Nephron progenitor cell (in vitro differentiated cells): ENCODE measurements at regions not wholly inside any gene's neighbourhood (a gene's known extent, or its start where the extent isn't known, plus 50 kb on each side); places are given as distances from the start of the nearest gene placed in this dataset.
A peak's percentile ranks its signal among the peaks of the same experiment; 100 is the strongest.

ENCODE experiments used
- DNase-seq: peaks from one replicate; pipeline ENCODE4 v3.0.0; 2021
- H3K27ac Mint-ChIP-seq: 2 replicates; pipeline ENCODE4 v1.8.0; 2021; ENCODE audit warnings: mild to moderate bottlenecking, moderate library complexity, mixed read lengths
- H3K27me3 Mint-ChIP-seq: 2 replicates; pipeline ENCODE4 v1.8.0; 2021; ENCODE audit warnings: mild to moderate bottlenecking, low read depth, mixed read lengths; ENCODE audit not compliant: poor library complexity
- H3K36me3 Mint-ChIP-seq: 2 replicates; pipeline ENCODE4 v1.8.0; 2021; ENCODE audit warnings: low read depth, mixed read lengths
- H3K4me1 Mint-ChIP-seq: 2 replicates; pipeline ENCODE4 v1.8.0; 2021; ENCODE audit warnings: mixed read lengths
- H3K4me3 Mint-ChIP-seq: 2 replicates; pipeline ENCODE4 v1.8.0; 2021; ENCODE audit warnings: mild to moderate bottlenecking, moderate library complexity, mixed read lengths
- H3K9me3 Mint-ChIP-seq: 2 replicates; pipeline ENCODE4 v1.8.0; 2021; ENCODE audit warnings: mild to moderate bottlenecking, moderate library complexity, mixed read lengths
- TF ChIP-seq, protein P1 (sequence below): fragments of 200-600 bp; sonication (generic); IDR thresholded peaks from 2 replicates; pipeline ENCODE4 v1.5.0; 2021; ENCODE audit warnings: antibody characterized with exemption

DNA sequence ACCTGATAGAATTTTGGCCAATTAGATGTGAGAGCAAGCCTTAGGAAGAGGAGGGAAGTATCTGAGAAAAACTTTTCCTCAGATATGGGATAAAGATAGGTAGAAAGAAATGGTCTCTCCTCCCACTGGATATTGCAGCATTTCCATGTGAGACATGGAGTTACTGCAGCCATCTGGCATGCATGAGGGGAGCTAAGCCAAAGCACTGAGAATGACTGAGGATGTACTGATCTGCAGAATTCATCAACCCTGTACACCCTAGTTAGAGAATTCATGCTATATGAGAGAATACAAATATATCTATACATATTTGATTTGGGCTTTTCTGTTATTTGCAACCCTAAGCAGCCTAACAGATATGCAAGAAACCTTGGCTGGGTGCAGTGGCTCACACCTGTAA lies 52.5 kb upstream of the RPL34 start:
- Mint-ChIP-seq H3K27ac (no peak overlapping the region), H3K27me3 (peaks cover 5% of the 10 kb centered on the region), H3K4me1 (peaks cover 17% of the 10 kb centered on the region), H3K9me3 (peaks cover 3% of the 10 kb centered on the region), H3K4me3 (no peak overlapping the region), H3K36me3 (no peaks in the 10 kb centered on the region)
- TF ChIP-seq, protein P1, sequence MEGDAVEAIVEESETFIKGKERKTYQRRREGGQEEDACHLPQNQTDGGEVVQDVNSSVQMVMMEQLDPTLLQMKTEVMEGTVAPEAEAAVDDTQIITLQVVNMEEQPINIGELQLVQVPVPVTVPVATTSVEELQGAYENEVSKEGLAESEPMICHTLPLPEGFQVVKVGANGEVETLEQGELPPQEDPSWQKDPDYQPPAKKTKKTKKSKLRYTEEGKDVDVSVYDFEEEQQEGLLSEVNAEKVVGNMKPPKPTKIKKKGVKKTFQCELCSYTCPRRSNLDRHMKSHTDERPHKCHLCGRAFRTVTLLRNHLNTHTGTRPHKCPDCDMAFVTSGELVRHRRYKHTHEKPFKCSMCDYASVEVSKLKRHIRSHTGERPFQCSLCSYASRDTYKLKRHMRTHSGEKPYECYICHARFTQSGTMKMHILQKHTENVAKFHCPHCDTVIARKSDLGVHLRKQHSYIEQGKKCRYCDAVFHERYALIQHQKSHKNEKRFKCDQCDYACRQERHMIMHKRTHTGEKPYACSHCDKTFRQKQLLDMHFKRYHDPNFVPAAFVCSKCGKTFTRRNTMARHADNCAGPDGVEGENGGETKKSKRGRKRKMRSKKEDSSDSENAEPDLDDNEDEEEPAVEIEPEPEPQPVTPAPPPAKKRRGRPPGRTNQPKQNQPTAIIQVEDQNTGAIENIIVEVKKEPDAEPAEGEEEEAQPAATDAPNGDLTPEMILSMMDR = no peak
- DNase-seq = no peak

DNA sequence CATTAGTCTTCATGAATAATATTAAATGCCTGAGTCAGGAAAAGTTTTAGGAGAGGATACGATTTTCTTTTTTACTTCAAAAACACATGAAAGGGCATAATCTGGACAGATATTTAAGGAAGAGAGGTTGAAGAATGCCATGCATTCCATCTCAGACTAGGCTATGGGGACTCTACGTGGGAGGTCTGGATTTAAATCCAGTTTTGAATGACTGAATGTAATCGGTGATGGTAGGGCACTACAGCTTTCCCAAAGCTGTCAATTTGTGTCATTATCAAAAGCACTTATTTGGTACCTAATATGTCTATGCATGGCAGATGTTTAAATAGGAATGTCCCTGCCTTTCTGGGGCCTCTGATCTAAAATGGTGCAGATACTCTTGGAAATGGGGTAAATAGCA lies 59.3 kb upstream of the RPL34 start:
- H3K27ac Mint-ChIP-seq = peak overlapping the region; percentile 10
- TF ChIP-seq, protein P1 = no peak
- H3K4me3 Mint-ChIP-seq = no peak overlapping the region
- no peaks in the 10 kb centered on the region for H3K27me3 Mint-ChIP-seq
- peaks cover 4% of the 10 kb centered on the region for H3K36me3 Mint-ChIP-seq
- peaks cover 4% of the 10 kb centered on the region for H3K9me3 Mint-ChIP-seq
- H3K4me1 Mint-ChIP-seq = peaks cover 21% of the 10 kb centered on the region
- no peak for DNase-seq

DNA sequence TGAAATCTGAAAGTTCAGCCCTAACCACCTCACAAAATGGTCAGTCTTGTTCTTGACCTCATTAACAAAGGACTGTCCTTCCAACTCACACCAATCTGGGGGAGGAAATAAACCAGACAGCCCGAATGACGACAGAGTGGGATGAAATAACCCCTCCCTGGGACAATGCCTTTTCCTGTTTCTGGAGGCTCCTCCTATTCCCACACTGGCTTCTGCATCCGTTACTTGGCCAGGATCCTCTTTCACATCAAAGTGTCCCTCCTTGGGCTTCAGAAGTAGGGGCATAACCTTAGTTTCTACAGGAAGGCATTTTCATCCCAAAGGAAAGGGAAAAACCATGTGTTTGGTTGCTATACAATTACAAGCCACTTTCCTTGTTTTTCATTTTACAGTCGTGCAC lies 59.8 kb upstream of the RPL34 start:
- TF ChIP-seq, protein P1 = no peak
- DNase-seq = no peak
- Mint-ChIP-seq H3K27me3 (no peaks in the 10 kb centered on the region), H3K27ac (peak overlapping the region; percentile 54), H3K4me3 (no peak overlapping the region), H3K4me1 (peaks cover 21% of the 10 kb centered on the region), H3K9me3 (peaks cover 4% of the 10 kb centered on the region), H3K36me3 (peaks cover 4% of the 10 kb centered on the region)

DNA sequence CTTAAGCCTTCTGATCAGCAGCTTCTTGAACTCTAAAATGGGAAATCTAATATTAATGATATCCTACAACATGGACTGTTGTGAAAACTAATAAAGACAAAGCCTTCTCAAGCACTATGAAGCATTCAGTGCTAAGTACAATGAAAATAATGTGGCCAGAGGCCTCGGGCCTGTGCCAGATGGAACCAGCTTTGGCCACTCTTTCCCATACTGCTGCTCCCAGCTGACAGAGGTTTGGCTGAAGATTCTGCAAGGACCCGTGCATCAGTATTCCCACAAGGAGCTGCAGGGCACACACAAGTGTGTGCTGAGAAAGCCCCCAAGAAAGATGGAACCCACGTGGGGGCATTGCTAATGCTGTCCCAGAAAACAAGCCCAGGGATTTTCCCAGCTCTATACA lies 60.5 kb upstream of the RPL34 start:
- peaks cover 21% of the 10 kb centered on the region for H3K4me1 Mint-ChIP-seq
- TF ChIP-seq, protein P1 = no peak
- DNase-seq = no peak
- H3K27me3 Mint-ChIP-seq = no peaks in the 10 kb centered on the region
- peaks cover 4% of the 10 kb centered on the region for H3K36me3 Mint-ChIP-seq
- peaks cover 4% of the 10 kb centered on the region for H3K9me3 Mint-ChIP-seq
- no peak overlapping the region for H3K27ac Mint-ChIP-seq
- H3K4me3 Mint-ChIP-seq = no peak overlapping the region

DNA sequence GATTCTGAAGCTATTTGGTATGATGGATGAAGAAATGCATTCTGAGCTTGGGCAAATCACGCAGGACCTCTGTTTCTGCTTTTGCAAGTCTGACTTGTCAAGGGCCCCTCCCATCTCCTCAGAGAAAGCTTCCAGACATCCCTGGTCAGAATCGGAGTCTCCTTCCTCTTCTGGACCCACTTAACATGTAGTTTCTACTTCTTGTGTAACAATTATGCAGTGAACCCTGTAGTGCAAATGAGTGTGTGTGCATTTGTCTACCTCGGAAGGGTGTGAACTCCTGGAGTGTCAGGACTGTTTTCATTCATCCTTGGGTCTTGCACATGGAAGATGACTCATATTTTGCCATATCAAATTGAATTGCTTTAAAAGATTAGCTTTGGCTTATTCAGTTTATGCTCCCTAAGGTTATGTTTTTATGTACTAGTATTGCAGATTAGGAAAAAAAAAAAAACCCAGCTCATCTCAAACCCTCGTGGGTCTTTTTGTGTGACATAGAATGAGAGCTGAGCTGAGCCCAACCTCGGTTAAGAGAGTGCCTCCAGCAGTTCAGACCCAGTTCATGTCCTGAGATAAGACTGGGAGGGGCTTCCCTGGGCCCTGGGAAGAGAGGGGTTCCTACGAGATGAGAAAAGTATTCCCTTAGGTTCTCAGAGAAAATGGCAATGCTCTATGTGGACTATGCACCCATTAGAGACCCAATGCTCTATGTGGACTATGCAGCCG lies 61.1 kb upstream of the RPL34 start:
- DNase-seq = no peak
- H3K36me3 Mint-ChIP-seq = peaks cover 4% of the 10 kb centered on the region
- H3K9me3 Mint-ChIP-seq = peaks cover 4% of the 10 kb centered on the region
- no peak overlapping the region for H3K27ac Mint-ChIP-seq
- peaks cover 21% of the 10 kb centered on the region for H3K4me1 Mint-ChIP-seq
- H3K27me3 Mint-ChIP-seq = no peaks in the 10 kb centered on the region
- no peak overlapping the region for H3K4me3 Mint-ChIP-seq
- TF ChIP-seq, protein P1 = no peak

DNA sequence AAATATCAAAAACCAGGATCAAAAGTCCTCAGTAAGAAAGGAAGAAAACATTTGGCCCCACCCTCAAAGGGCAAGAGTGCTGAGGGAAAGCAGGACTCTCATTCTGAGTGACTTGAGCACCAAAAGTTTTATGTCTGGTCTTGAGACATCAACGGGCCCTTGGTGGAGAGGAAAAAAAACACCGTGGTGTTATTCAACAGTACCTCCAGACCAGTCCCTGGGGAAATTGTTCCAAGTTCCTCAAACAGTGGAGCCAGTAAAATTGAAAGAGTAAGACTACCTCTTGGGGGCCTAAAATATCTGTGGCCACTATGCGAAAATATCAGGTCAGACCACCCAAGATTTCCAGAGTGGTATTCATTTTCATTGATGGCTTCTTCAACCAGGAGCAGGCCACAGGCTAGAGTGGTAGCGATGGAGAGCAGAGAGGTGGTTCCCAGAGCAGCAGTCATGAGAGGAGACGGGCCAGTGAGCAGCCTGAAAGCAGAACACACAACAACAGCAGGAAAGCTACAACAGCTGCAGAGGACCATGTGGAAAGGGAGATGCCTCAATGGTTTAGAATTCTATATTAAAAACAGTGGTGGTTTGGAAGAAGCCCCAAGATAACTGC lies 63.7 kb upstream of the RPL34 start:
- H3K9me3 Mint-ChIP-seq = peaks cover 11% of the 10 kb centered on the region
- peaks cover 4% of the 10 kb centered on the region for H3K36me3 Mint-ChIP-seq
- peaks cover 21% of the 10 kb centered on the region for H3K4me1 Mint-ChIP-seq
- peaks cover 4% of the 10 kb centered on the region for H3K27me3 Mint-ChIP-seq
- H3K4me3 Mint-ChIP-seq = no peak overlapping the region
- no peak overlapping the region for H3K27ac Mint-ChIP-seq
- TF ChIP-seq, protein P1 = no peak
- DNase-seq = no peak
